CD4-positive, alpha-beta T cell (primary cell): ENCODE measurements at regions not wholly inside any gene's neighbourhood (a gene's known extent, or its start where the extent isn't known, plus 50 kb on each side); places are given as distances from the start of the nearest gene placed in this dataset.

Source experiments
- ATAC-seq: fragments of 200-7000 bp; cut with Tn5 transposase; one replicate; pipeline ENCODE4 v1.10.0; 2022; ENCODE audit warnings: mild to moderate bottlenecking; ENCODE audit not compliant: poor library complexity
- CTCF ChIA-PET: fragments of 350-600 bp; sonication (Branson Sonifier 250); formaldehyde crosslinking; loops from one replicate; lab custom pipeline; 2021; ENCODE audit warnings: antibody characterized with exemption, inconsistent platforms; lab: Charles Lee
- POLR2A ChIA-PET: fragments of 350-600 bp; sonication (Branson Sonifier 250); formaldehyde crosslinking; loops from one replicate; lab custom pipeline; 2021; ENCODE audit warnings: antibody characterized with exemption, inconsistent platforms; lab: Charles Lee
- DNase-seq, 14 experiments: peaks; one replicate each; pipeline ENCODE4 v3.0.0-alpha.2; 2013 to 2020; ENCODE audit warnings: mixed read lengths in 2 of 14
- H3K27ac ChIP-seq, 2 donors: one replicate each; pipeline versions ENCODE4 v1.5.1 to v1.7.0; 2013; ENCODE audit warnings: low read length in 2 of 2, low read depth in 1 of 2, mild to moderate bottlenecking in 1 of 2
- H3K27me3 ChIP-seq, 2 experiments: 1 replicate in 1 of 2; 2 replicates in 1 of 2; pipeline versions ENCODE4 v1.6.1 to v1.7.0; 2013; ENCODE audit warnings: low read length in 2 of 2, control low read depth in 1 of 2, mild to moderate bottlenecking in 1 of 2, moderate library complexity in 1 of 2; ENCODE audit not compliant: insufficient read depth in 2 of 2, control insufficient read depth in 1 of 2
- H3K36me3 ChIP-seq: one replicate; pipeline ENCODE4 v1.6.1; 2013; ENCODE audit warnings: low read length, control low read depth; ENCODE audit not compliant: insufficient read depth
- H3K4me1 ChIP-seq: one replicate; pipeline ENCODE4 v1.6.1; 2013; ENCODE audit warnings: low read length, control low read depth; ENCODE audit not compliant: insufficient read depth
- H3K4me3 ChIP-seq: one replicate; pipeline ENCODE4 v1.5.1; 2013; ENCODE audit warnings: mild to moderate bottlenecking, low read length, moderate library complexity
- H3K9me3 ChIP-seq, 2 experiments: 1 replicate in 1 of 2; 2 replicates in 1 of 2; pipeline versions ENCODE4 v1.6.1 to v1.7.0; 2013; ENCODE audit warnings: low read length in 2 of 2, mild to moderate bottlenecking in 2 of 2, control low read depth in 1 of 2, moderate library complexity in 1 of 2; ENCODE audit not compliant: control insufficient read depth in 1 of 2, insufficient read depth in 1 of 2
- H3K27ac Mint-ChIP-seq: one replicate; pipeline ENCODE4 v1.8.0; 2020; ENCODE audit warnings: mixed read lengths
- H3K27me3 Mint-ChIP-seq: one replicate; pipeline ENCODE4 v1.8.0; 2021; ENCODE audit warnings: mixed read lengths
- H3K36me3 Mint-ChIP-seq: one replicate; pipeline ENCODE4 v1.8.0; 2021; ENCODE audit warnings: low read depth, mixed read lengths
- H3K4me1 Mint-ChIP-seq: one replicate; pipeline ENCODE4 v1.8.0; 2021; ENCODE audit warnings: low read depth, mixed read lengths
- H3K4me3 Mint-ChIP-seq: one replicate; pipeline ENCODE4 v1.8.0; 2020; ENCODE audit warnings: mild to moderate bottlenecking, mixed read lengths
- H3K9me3 Mint-ChIP-seq: one replicate; pipeline ENCODE4 v1.8.0; 2020; ENCODE audit warnings: mixed read lengths
- intact Hi-C, 2 experiments: fragments of 100-400 bp; cut with DNase I in 1 of 2; cut with micrococcal nuclease in 1 of 2; formaldehyde crosslinking; loops; one replicate each; pipeline versions ENCODE4 v1.15.1 to v1.9.0; 2023 to 2025; cut with DNase I, micrococcal nuclease
- TF ChIP-seq, protein P1 (sequence below): fragments of 200-600 bp; IDR thresholded peaks from one replicate; pipeline ENCODE4 v1.8.0; 2022; ENCODE audit warnings: antibody characterized with exemption, mild to moderate bottlenecking

DNA sequence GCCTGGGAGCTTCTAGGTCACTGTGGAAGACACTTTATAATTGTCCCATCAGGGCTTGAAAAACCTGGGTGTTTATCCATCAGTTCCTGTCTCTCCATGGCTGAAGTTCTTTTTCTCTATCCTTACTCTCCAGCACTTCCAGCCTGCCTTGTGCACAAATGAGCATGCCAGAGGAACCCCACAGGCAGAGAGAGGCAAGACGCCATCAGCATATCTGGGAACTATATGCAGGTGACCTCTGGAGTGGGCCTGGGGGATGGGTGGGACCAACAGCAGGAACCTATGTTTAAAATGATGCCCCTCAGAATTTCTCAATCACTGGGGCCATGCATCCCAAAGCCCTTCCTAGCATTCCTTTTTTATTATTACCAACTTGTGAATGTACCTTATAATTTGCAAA, 156.2 kb upstream of the PARD3B start:
- Histone ChIP-seq H3K27me3 (no peaks in the 10 kb centered on the region), H3K4me3 (no peak overlapping the region), H3K27ac (no peak overlapping the region), H3K36me3 (no peaks in the 10 kb centered on the region), H3K4me1 (no peaks in the 10 kb centered on the region), H3K9me3 (no peaks in the 10 kb centered on the region)
- Mint-ChIP-seq H3K27me3 (peaks cover 20% of the 10 kb centered on the region), H3K4me1 (no peaks in the 10 kb centered on the region), H3K4me3 (no peak overlapping the region), H3K36me3 (no peaks in the 10 kb centered on the region), H3K27ac (no peak overlapping the region), H3K9me3 (peaks cover 2% of the 10 kb centered on the region)
- CTCF ChIA-PET: no interaction called here
- intact Hi-C loops: no loop called here
- ATAC-seq: no peak
- DNase-seq: no peak
- TF ChIP-seq, protein P1, sequence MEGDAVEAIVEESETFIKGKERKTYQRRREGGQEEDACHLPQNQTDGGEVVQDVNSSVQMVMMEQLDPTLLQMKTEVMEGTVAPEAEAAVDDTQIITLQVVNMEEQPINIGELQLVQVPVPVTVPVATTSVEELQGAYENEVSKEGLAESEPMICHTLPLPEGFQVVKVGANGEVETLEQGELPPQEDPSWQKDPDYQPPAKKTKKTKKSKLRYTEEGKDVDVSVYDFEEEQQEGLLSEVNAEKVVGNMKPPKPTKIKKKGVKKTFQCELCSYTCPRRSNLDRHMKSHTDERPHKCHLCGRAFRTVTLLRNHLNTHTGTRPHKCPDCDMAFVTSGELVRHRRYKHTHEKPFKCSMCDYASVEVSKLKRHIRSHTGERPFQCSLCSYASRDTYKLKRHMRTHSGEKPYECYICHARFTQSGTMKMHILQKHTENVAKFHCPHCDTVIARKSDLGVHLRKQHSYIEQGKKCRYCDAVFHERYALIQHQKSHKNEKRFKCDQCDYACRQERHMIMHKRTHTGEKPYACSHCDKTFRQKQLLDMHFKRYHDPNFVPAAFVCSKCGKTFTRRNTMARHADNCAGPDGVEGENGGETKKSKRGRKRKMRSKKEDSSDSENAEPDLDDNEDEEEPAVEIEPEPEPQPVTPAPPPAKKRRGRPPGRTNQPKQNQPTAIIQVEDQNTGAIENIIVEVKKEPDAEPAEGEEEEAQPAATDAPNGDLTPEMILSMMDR: no peak
- POLR2A ChIA-PET: no interaction called here

DNA sequence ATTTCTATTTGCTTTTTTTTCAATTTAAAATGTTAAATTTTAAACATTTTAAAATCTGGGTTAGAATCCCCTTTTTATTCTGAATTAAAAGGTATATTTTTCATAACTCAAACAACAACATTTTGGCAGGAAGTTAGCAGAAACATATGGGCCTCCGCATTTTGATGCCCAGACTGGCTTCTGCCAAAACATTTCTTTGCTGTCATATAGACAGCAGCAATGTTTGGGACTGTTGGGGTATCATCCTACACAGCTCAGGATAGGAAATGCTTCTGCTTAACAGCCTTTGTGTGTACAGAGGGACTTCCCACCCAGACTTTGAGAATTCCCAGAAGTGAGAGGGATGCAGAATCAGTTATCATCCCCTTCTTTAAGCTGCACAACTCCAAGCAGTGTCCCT, 155.4 kb upstream of the PARD3B start:
- TF ChIP-seq, protein P1: no peak

DNA sequence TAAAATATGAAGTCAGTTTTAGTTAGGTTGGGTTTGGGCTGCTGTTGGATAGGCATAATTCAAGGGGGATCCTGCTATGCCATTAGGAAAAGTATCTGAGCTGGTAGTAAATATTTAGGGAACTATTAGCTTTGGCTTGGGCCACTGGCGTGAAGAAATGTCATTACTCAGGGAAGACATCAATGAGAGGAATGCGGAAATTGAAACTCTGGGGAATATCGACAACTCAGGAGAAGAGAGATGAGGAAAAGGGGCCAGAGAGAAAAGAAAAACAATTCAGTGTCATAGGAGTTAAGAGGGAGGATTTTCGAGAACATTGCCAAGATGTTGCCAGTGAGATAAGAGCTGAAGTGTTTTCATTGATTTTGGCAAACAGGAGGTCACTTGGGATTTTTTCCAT, 149.7 kb upstream of the PARD3B start:
- no peak overlapping the region for H3K27ac ChIP-seq
- ATAC-seq: no peak
- H3K9me3 Mint-ChIP-seq: no peaks in the 10 kb centered on the region
- H3K27me3 ChIP-seq: no peaks in the 10 kb centered on the region
- H3K4me3 Mint-ChIP-seq: no peak overlapping the region
- ChIA-PET POLR2A (no interaction called here), CTCF (no interaction called here)
- H3K36me3 Mint-ChIP-seq: no peaks in the 10 kb centered on the region
- no peaks in the 10 kb centered on the region for H3K36me3 ChIP-seq
- no peak for DNase-seq
- no peaks in the 10 kb centered on the region for H3K9me3 ChIP-seq
- no peaks in the 10 kb centered on the region for H3K4me1 Mint-ChIP-seq
- TF ChIP-seq, protein P1: no peak
- no peak overlapping the region for H3K4me3 ChIP-seq
- H3K27ac Mint-ChIP-seq: no peak overlapping the region
- H3K4me1 ChIP-seq: no peaks in the 10 kb centered on the region
- peaks cover 21% of the 10 kb centered on the region for H3K27me3 Mint-ChIP-seq
- intact Hi-C loops: no loop called here

More for the DNA sequence above, 155.4 kb upstream of the PARD3B start:
- Histone ChIP-seq H3K36me3 (no peaks in the 10 kb centered on the region), H3K4me3 (no peak overlapping the region), H3K4me1 (no peaks in the 10 kb centered on the region), H3K27ac (no peak overlapping the region), H3K9me3 (no peaks in the 10 kb centered on the region), H3K27me3 (no peaks in the 10 kb centered on the region)
- ATAC-seq (no peak), DNase-seq (no peak)
- peaks cover 2% of the 10 kb centered on the region for H3K9me3 Mint-ChIP-seq
- intact Hi-C loops: no loop called here
- peaks cover 23% of the 10 kb centered on the region for H3K27me3 Mint-ChIP-seq
- H3K4me3 Mint-ChIP-seq: no peak overlapping the region
- H3K27ac Mint-ChIP-seq: no peak overlapping the region
- ChIA-PET CTCF (no interaction called here), POLR2A (no interaction called here)
- no peaks in the 10 kb centered on the region for H3K4me1 Mint-ChIP-seq
- no peaks in the 10 kb centered on the region for H3K36me3 Mint-ChIP-seq
